OCI-LY1 (cell line): ENCODE measurements at regions not wholly inside any gene's neighbourhood (a gene's known extent, or its start where the extent isn't known, plus 50 kb on each side); places are given as distances from the start of the nearest gene placed in this dataset.

ENCODE experiments used
- CTCF ChIP-seq: fragments of 200-600 bp; sonication (generic), shearing (Covaris generic); IDR thresholded peaks from 2 replicates; pipeline ENCODE4 v1.5.1; 2017; ENCODE audit warnings: mild to moderate bottlenecking, antibody characterized with exemption, low read length, moderate library complexity, mixed read lengths
- EZH2 ChIP-seq: fragments of 200-600 bp; sonication (generic), shearing (Covaris generic); IDR thresholded peaks from 2 replicates; pipeline ENCODE4 v1.8.0; 2017; ENCODE audit warnings: borderline replicate concordance, mixed run types, mild to moderate bottlenecking, antibody characterized with exemption, low read length, moderate library complexity, mixed read lengths

- TF ChIP-seq CTCF (no peak), EZH2 (no peak)
These were observed 341.7 kb upstream of the ROBO2 start for GRCh38 chr3:76698136-76698706.
